ENCODE measurements at regions not wholly inside any gene's neighbourhood (a gene's known extent, or its start where the extent isn't known, plus 50 kb on each side); places are given as distances from the start of the nearest gene placed in this dataset.

GRCh38 chr2:108084311-108084710 is 98.0 kb downstream of the SLC5A7 start:
- no peak for TF ChIP-seq FOXP2 (optimal IDR thresholded peaks at IDR 0.05; ENCODE audit: borderline replicate concordance, extremely low read depth, extremely low read length, insufficient read depth)
- TF ChIP-seq SIN3A (IDR thresholded peaks at IDR 0.05; ENCODE audit: borderline replicate concordance, insufficient read depth, low read length) = no peak
- no peak for TF ChIP-seq REST (IDR thresholded peaks at IDR 0.05; ENCODE audit: insufficient read depth in 1 of 2, low read depth in 2 of 2, low read length in 2 of 2)
- no peak for TF ChIP-seq POLR2AphosphoS5 (IDR thresholded peaks at IDR 0.05; ENCODE audit: low read depth, low read length)
- no peak for TF ChIP-seq TAF1 (IDR thresholded peaks at IDR 0.05; ENCODE audit: borderline replicate concordance, insufficient read depth, low read length)

- no peak for TF ChIP-seq REST (IDR thresholded peaks at IDR 0.05; ENCODE audit: insufficient read depth in 1 of 2, low read depth in 2 of 2, low read length in 2 of 2)
- no peak for TF ChIP-seq FOXP2 (optimal IDR thresholded peaks at IDR 0.05; ENCODE audit: borderline replicate concordance, extremely low read depth, extremely low read length, insufficient read depth)
- TF ChIP-seq SIN3A (IDR thresholded peaks at IDR 0.05; ENCODE audit: borderline replicate concordance, insufficient read depth, low read length) = no peak
Measured at GRCh38 chr2:108092886-108093285, 106.6 kb downstream of the SLC5A7 start.

- no peak for TF ChIP-seq SIN3A (IDR thresholded peaks at IDR 0.05; ENCODE audit: borderline replicate concordance, insufficient read depth, low read length)
- no peak for TF ChIP-seq POLR2AphosphoS5 (IDR thresholded peaks at IDR 0.05; ENCODE audit: low read depth, low read length)
- TF ChIP-seq REST (IDR thresholded peaks at IDR 0.05; ENCODE audit: insufficient read depth in 1 of 2, low read depth in 2 of 2, low read length in 2 of 2) = no peak
- TF ChIP-seq TAF1 (IDR thresholded peaks at IDR 0.05; ENCODE audit: borderline replicate concordance, insufficient read depth, low read length) = no peak
Measured at GRCh38 chr2:108101481-108101880, 115.2 kb downstream of the SLC5A7 start.

DNA sequence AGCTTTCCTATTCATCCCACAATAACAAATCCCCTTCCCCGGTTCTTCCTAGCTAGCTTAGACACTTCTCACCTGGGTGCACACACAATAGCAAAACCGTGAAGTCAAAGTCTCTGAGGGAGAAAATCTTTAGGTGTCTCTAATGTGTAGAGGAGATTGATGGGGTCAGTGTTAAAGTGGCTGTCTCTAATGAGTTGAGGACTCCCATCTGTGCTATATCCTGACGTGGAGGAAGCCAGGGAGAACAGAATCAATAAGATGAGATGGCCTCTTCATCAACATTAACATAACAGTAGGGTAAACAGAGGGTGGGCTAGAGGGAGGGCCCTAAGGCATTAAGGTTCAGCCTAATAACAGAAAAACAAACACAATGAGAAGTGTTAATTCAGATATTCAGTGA is 120.4 kb downstream of the SLC5A7 start:
- no peak for TF ChIP-seq REST (IDR thresholded peaks at IDR 0.05; ENCODE audit: insufficient read depth in 1 of 2, low read depth in 2 of 2, low read length in 2 of 2)
- no peak for TF ChIP-seq POLR2AphosphoS5 (IDR thresholded peaks at IDR 0.05; ENCODE audit: low read depth, low read length)
- no peak for TF ChIP-seq TAF1 (IDR thresholded peaks at IDR 0.05; ENCODE audit: borderline replicate concordance, insufficient read depth, low read length)
- no peak for TF ChIP-seq FOXP2 (optimal IDR thresholded peaks at IDR 0.05; ENCODE audit: borderline replicate concordance, extremely low read depth, extremely low read length, insufficient read depth)
- no peak for TF ChIP-seq SIN3A (IDR thresholded peaks at IDR 0.05; ENCODE audit: borderline replicate concordance, insufficient read depth, low read length)

DNA sequence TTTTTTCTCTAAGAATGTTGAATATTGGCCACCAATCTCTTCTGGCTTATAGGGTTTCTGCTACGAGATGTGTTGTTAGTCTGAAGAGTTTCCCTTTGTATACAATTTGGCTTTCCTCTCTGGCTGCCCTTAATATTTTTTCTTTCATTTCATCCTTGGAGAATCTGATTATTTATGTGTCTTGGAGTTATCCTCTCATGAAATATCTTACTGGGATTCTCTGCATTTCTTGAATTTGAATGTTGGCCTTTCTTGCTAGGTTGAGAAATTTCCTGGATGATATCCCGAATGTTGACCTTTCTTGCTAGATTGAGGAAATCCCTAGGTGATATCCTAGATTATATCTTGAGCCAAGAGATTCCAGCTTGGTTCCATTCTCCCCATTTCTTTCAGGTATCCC is 125.6 kb downstream of the SLC5A7 start:
- no peak for TF ChIP-seq POLR2AphosphoS5 (IDR thresholded peaks at IDR 0.05; ENCODE audit: low read depth, low read length)
- TF ChIP-seq REST (IDR thresholded peaks at IDR 0.05; ENCODE audit: insufficient read depth in 1 of 2, low read depth in 2 of 2, low read length in 2 of 2) = no peak
- no peak for TF ChIP-seq FOXP2 (optimal IDR thresholded peaks at IDR 0.05; ENCODE audit: borderline replicate concordance, extremely low read depth, extremely low read length, insufficient read depth)
- no peak for TF ChIP-seq SIN3A (IDR thresholded peaks at IDR 0.05; ENCODE audit: borderline replicate concordance, insufficient read depth, low read length)
- no peak for TF ChIP-seq TAF1 (IDR thresholded peaks at IDR 0.05; ENCODE audit: borderline replicate concordance, insufficient read depth, low read length)
